Adrenal gland (tissue), 5 donors: ENCODE measurements at regions not wholly inside any gene's neighbourhood (a gene's known extent, or its start where the extent isn't known, plus 50 kb on each side); places are given as distances from the start of the nearest gene placed in this dataset.
"Not testable (repeated sequence)": the region's sequence is repeated elsewhere in the genome, so short reads cannot be mapped to it uniquely, and the experiment has no call there.

ENCODE experiments used
- POLR2A ChIP-seq, 2 donors: fragments of 450-650 bp; IDR thresholded peaks; one replicate each; pipeline ENCODE4 v1.6.1; 2017; ENCODE audit warnings: antibody characterized with exemption in 2 of 2, mild to moderate bottlenecking in 2 of 2, moderate library complexity in 1 of 2
- TF ChIP-seq, protein P1 (sequence below), 6 experiments: fragments of 450-650 bp in 4 of 6; fragments of 200-600 bp in 2 of 6; sonication (generic) in 1 of 6; IDR thresholded peaks; 1 replicate in 5 of 6; 2 replicates in 1 of 6; pipeline versions ENCODE4 v1.5.1 to v1.8.0; 2016 to 2021; ENCODE audit warnings: antibody characterized with exemption in 6 of 6, mild to moderate bottlenecking in 2 of 6, moderate library complexity in 1 of 6
- donor health status: DM: no; HTN: no; CAD: no.

DNA sequence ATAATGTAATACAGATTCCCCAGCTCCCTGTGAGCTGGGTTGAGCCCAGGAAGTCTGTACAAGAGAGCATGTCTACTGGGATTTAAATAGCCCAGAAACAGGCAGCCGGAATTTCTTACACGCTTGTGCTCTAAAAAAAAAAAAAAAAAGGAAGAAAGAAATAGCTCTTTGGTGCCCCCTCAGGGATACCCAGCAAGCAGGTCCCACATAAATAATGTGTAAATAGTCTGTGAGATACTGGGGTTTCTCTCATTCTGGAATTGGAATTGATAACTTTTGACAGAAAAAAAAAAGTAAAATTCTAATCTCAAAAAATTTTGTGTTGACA, 81.4 kb upstream of the SEC22B start:
- TF ChIP-seq, protein P1, sequence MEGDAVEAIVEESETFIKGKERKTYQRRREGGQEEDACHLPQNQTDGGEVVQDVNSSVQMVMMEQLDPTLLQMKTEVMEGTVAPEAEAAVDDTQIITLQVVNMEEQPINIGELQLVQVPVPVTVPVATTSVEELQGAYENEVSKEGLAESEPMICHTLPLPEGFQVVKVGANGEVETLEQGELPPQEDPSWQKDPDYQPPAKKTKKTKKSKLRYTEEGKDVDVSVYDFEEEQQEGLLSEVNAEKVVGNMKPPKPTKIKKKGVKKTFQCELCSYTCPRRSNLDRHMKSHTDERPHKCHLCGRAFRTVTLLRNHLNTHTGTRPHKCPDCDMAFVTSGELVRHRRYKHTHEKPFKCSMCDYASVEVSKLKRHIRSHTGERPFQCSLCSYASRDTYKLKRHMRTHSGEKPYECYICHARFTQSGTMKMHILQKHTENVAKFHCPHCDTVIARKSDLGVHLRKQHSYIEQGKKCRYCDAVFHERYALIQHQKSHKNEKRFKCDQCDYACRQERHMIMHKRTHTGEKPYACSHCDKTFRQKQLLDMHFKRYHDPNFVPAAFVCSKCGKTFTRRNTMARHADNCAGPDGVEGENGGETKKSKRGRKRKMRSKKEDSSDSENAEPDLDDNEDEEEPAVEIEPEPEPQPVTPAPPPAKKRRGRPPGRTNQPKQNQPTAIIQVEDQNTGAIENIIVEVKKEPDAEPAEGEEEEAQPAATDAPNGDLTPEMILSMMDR (IDR thresholded peaks at IDR 0.05), result not testable (repeated sequence)
- not testable (repeated sequence) for TF ChIP-seq POLR2A (IDR thresholded peaks at IDR 0.05)
